HepG2 (cell line): ENCODE measurements at regions not wholly inside any gene's neighbourhood (a gene's known extent, or its start where the extent isn't known, plus 50 kb on each side); places are given as distances from the start of the nearest gene placed in this dataset.

Source experiments
- ATAC-seq: fragments of 200-7000 bp; cut with Tn5 transposase; 3 replicates; pipeline ENCODE4 v1.9.1; 2020; ENCODE audit warnings: mild to moderate bottlenecking, moderate library complexity
- BruUV-seq: library from RNA; stranded (reverse); fragments of 400-500 nt; replicated peaks from 2 replicates; lab custom pipeline; 2021; lab: Mats Ljungman, UMichigan
- CTCF ChIA-PET: fragments of 300-600 bp; formaldehyde crosslinking; extraction: SDS; loops from one replicate; lab custom pipeline; 2021; ENCODE audit warnings: low total read pairs, inconsistent platforms, low intra/inter-chr PET ratio; lab: Yijun Ruan, JAX
- POLR2A ChIA-PET: fragments of 350-600 bp; sonication (Branson Sonifier 250); formaldehyde crosslinking; loops from one replicate; lab custom pipeline; 2020; ENCODE audit warnings: antibody characterized with exemption, inconsistent platforms; lab: Yijun Ruan, JAX
- DNase-seq: peaks from one replicate; pipeline ENCODE4 v3.0.0-alpha.2; 2015; ENCODE audit warnings: low spot score
- FAIRE-seq: peaks from 3 replicates; lab custom pipeline; 2011; peaks lifted over from hg19 to GRCh38; lab: Jason Lieb, UNC
- H2AFZ ChIP-seq: one replicate; pipeline ENCODE4 v1.6.1; 2011; ENCODE audit warnings: low read length, inconsistent platforms
- H3K27ac ChIP-seq: fragments of 300-600 bp; 3 replicates; pipeline ENCODE4 v1.8.0; 2011; ENCODE audit warnings: mixed run types, mild to moderate bottlenecking, mixed read lengths, low read length, inconsistent platforms; ENCODE audit not compliant: insufficient read depth; ENCODE audit errors: extremely low read length
- H3K27me3 ChIP-seq, 2 experiments: fragments of 200-600 bp in 1 of 2; 2 replicates in 1 of 2; 3 replicates in 1 of 2; pipeline versions ENCODE4 v1.6.0 to v1.8.0; 2011; ENCODE audit warnings: low read length in 2 of 2, mild to moderate bottlenecking in 2 of 2, moderate library complexity in 2 of 2, inconsistent platforms in 1 of 2; ENCODE audit not compliant: insufficient read depth in 2 of 2, control insufficient read depth in 1 of 2
- H3K36me3 ChIP-seq, 2 experiments: fragments of 200-600 bp in 1 of 2; replicated peaks in 1 of 2; 2 replicates in 1 of 2; 3 replicates in 1 of 2; pipeline versions ENCODE4 v1.5.1 to v1.8.0; 2011; ENCODE audit warnings: low read length in 2 of 2, inconsistent platforms in 1 of 2; ENCODE audit not compliant: insufficient read depth in 2 of 2, control insufficient read depth in 1 of 2
- H3K4me1 ChIP-seq: 2 replicates; pipeline ENCODE4 v1.5.1; 2012; ENCODE audit warnings: low read length, inconsistent platforms; ENCODE audit not compliant: insufficient read depth
- H3K4me2 ChIP-seq: 2 replicates; pipeline ENCODE4 v1.6.0; 2011; ENCODE audit warnings: low read depth, low read length, inconsistent platforms
- H3K4me3 ChIP-seq, 3 experiments: fragments of 200-600 bp in 1 of 3; sonication (generic), shearing (Covaris generic) in 1 of 3; replicated peaks in 1 of 3; 2 replicates each; pipeline ENCODE4 v1.5.1; 2011 to 2016; ENCODE audit warnings: low read length in 3 of 3, inconsistent platforms in 2 of 3, low read depth in 2 of 3, mild to moderate bottlenecking in 2 of 3, control low read depth in 1 of 3, mixed read lengths in 1 of 3; ENCODE audit not compliant: insufficient read depth in 1 of 3
- H3K79me2 ChIP-seq: one replicate; pipeline ENCODE4 v1.6.1; 2011; ENCODE audit warnings: low read length, inconsistent platforms; ENCODE audit not compliant: insufficient read depth
- H3K9ac ChIP-seq: 2 replicates; pipeline ENCODE4 v1.6.0; 2011; ENCODE audit warnings: mild to moderate bottlenecking, low read depth, low read length, inconsistent platforms; ENCODE audit not compliant: insufficient read depth
- H3K9me3 ChIP-seq: 2 replicates; pipeline ENCODE4 v1.5.1; 2012; ENCODE audit warnings: mild to moderate bottlenecking, low read length
- H4K20me1 ChIP-seq: 2 replicates; pipeline ENCODE4 v1.6.0; 2011; ENCODE audit warnings: inconsistent platforms, mild to moderate bottlenecking, low read length, moderate library complexity; ENCODE audit not compliant: insufficient read depth
- AKNA ChIP-seq: sonication (generic); formaldehyde crosslinking; IDR thresholded peaks from 2 replicates; pipeline ENCODE4 v1.4.0; 2020; ENCODE audit warnings: missing genetic modification reagents, borderline replicate concordance
- CBX5 ChIP-seq: sonication (generic); formaldehyde crosslinking; IDR thresholded peaks from 2 replicates; pipeline ENCODE4 v1.4.0; 2020; ENCODE audit warnings: missing genetic modification reagents, borderline replicate concordance
- EED ChIP-seq: sonication (generic); formaldehyde crosslinking; IDR thresholded peaks from 2 replicates; pipeline ENCODE4 v1.5.0; 2020; ENCODE audit warnings: mild to moderate bottlenecking, missing genetic modification reagents
- HMGA1 ChIP-seq: sonication (generic); formaldehyde crosslinking; conservative IDR thresholded peaks from 2 replicates; pipeline ENCODE4 v1.4.0; 2020; ENCODE audit warnings: missing genetic modification reagents
- NFYB ChIP-seq: sonication (generic); formaldehyde crosslinking; IDR thresholded peaks from 2 replicates; pipeline ENCODE4 v1.4.0; 2020; ENCODE audit warnings: missing genetic modification reagents
- POGZ ChIP-seq: sonication (generic); formaldehyde crosslinking; IDR thresholded peaks from 2 replicates; pipeline ENCODE4 v1.4.0; 2020; ENCODE audit warnings: mild to moderate bottlenecking, missing genetic modification reagents
- TFDP2 ChIP-seq: sonication (generic); formaldehyde crosslinking; IDR thresholded peaks from 2 replicates; pipeline ENCODE4 v1.4.0; 2020; ENCODE audit warnings: missing genetic modification reagents
- ZBTB37 ChIP-seq: sonication (generic); formaldehyde crosslinking; IDR thresholded peaks from 2 replicates; pipeline ENCODE4 v1.4.0; 2020; ENCODE audit warnings: mild to moderate bottlenecking, missing genetic modification reagents
- ZNF143 ChIP-seq: sonication (generic); formaldehyde crosslinking; IDR thresholded peaks from 2 replicates; pipeline ENCODE4 v1.4.0; 2020; ENCODE audit warnings: missing genetic modification reagents
- ZNF644 ChIP-seq: IDR thresholded peaks from 2 replicates; pipeline ENCODE4 v1.6.1; 2016; ENCODE audit warnings: low read depth
- ZNF746 ChIP-seq: sonication (generic); formaldehyde crosslinking; IDR thresholded peaks from 2 replicates; pipeline ENCODE4 v1.8.0; 2022; ENCODE audit warnings: mild to moderate bottlenecking, missing genetic modification reagents
- ZNF788 ChIP-seq: sonication (generic); formaldehyde crosslinking; IDR thresholded peaks from 2 replicates; pipeline ENCODE4 v1.5.0; 2020; ENCODE audit warnings: mild to moderate bottlenecking, missing genetic modification reagents, borderline replicate concordance
- ZUFSP ChIP-seq: sonication (generic); formaldehyde crosslinking; IDR thresholded peaks from 2 replicates; pipeline ENCODE4 v1.9.0; 2021; ENCODE audit warnings: missing genetic modification reagents, mild to moderate bottlenecking, borderline replicate concordance
- WGBS: methylation state at CpG from one replicate; pipeline ENCODE4 v1.1.6; 2017; ENCODE audit warnings: low lambda C conversion rate; 5-methylcytosine and 5-hydroxymethylcytosine counted together
- in situ Hi-C: cut with HindIII; loops from 2 replicates; pipeline ENCODE4 v1.10.0; 2017; ENCODE audit warnings: low pct_unique_long_range_greater_than_20kb; ENCODE audit not compliant: extremely low pct_ligation_motif_present
- intact Hi-C: fragments of 100-400 bp; cut with micrococcal nuclease; formaldehyde crosslinking; loops from one replicate; pipeline ENCODE4 v1.10.0; 2022; ENCODE audit not compliant: unreplicated experiment

GRCh38 chr17:71455219-71455618, 665.6 kb upstream of the SOX9 start:
- Histone ChIP-seq H2AFZ (no peak overlapping the region), H3K36me3 (no peaks in the 10 kb centered on the region), H4K20me1 (no peaks in the 10 kb centered on the region), H3K27ac (no peak overlapping the region), H3K9me3 (no peaks in the 10 kb centered on the region), H3K4me1 (no peaks in the 10 kb centered on the region), H3K27me3 (no peaks in the 10 kb centered on the region), H3K79me2 (no peaks in the 10 kb centered on the region), H3K4me2 (no peak overlapping the region), H3K9ac (no peak overlapping the region), H3K4me3 (no peak overlapping the region)
- intact Hi-C loops (no loop called here), in situ Hi-C loops (loop anchor here (25.0 kb wide), 2 partner anchors 818 to 1082 kb away; no protein-coding TSS in a partner anchor)
- 2% methylated on average over 2 of the region's 2 CpGs for WGBS
- DNase-seq: no peak
- no peak for FAIRE-seq
- BruUV-seq: no TSS peak
- ChIA-PET CTCF (no interaction called here), POLR2A (no interaction called here)
- ATAC-seq: no peak
- TF ChIP-seq AKNA (CRISPR knock-in tag) (no peak), ZNF644 (CRISPR knock-in tag) (no peak), ZNF788 (CRISPR knock-in tag) (no peak), ZBTB37 (CRISPR knock-in tag) (no peak), ZNF746 (CRISPR knock-in tag) (no peak), CBX5 (CRISPR knock-in tag) (no peak), EED (CRISPR knock-in tag) (no peak), NFYB (CRISPR knock-in tag) (no peak), ZUFSP (CRISPR knock-in tag) (no peak), POGZ (CRISPR knock-in tag) (no peak), HMGA1 (CRISPR knock-in tag) (no peak), TFDP2 (CRISPR knock-in tag) (no peak), ZNF143 (CRISPR knock-in tag) (no peak)
